K562 (cell line): ENCODE measurements at regions not wholly inside any gene's neighbourhood (a gene's known extent, or its start where the extent isn't known, plus 50 kb on each side); places are given as distances from the start of the nearest gene placed in this dataset.

Experiments used
- ATAC-seq: fragments of 200-7000 bp; cut with Tn5 transposase; 3 replicates; pipeline ENCODE4 v1.9.1; 2020; ENCODE audit warnings: moderate library complexity
- BruUV-seq: library from RNA; stranded (reverse); fragments of 400-500 nt; replicated peaks from 2 replicates; lab custom pipeline; 2021; lab: Mats Ljungman, UMichigan
- CTCF ChIA-PET: fragments of 300-600 bp; formaldehyde crosslinking; extraction: SDS; loops from one replicate; lab custom pipeline; 2021; ENCODE audit warnings: low intra/inter-chr PET ratio; lab: Yijun Ruan, JAX
- POLR2A ChIA-PET: fragments of 300-600, 350-650 bp; sonication (Branson Sonifier 250); formaldehyde crosslinking; extraction: SDS; loops from one replicate; lab custom pipeline; 2021; ENCODE audit warnings: antibody characterized with exemption, inconsistent platforms; lab: Yijun Ruan, JAX
- DNase-seq, 4 experiments: peaks; one replicate each; pipeline versions ENCODE4 v3.0.0 to v3.0.0-alpha.2; 2011 to 2018; ENCODE audit warnings: low spot score in 3 of 4, mixed read lengths in 3 of 4; ENCODE audit errors: extremely low read depth in 1 of 4
- FAIRE-seq: peaks from 2 replicates; lab custom pipeline; 2011; peaks lifted over from hg19 to GRCh38; lab: Jason Lieb, UNC
- H2AFZ ChIP-seq: 2 replicates; pipeline ENCODE4 v1.6.0; 2011; ENCODE audit warnings: low read depth, low read length, control low read depth, inconsistent platforms
- H3K27ac ChIP-seq: fragments of 200-600 bp; 3 replicates; pipeline ENCODE4 v1.8.0; 2011; ENCODE audit warnings: low read depth, mild to moderate bottlenecking, control low read depth, inconsistent platforms, low read length, moderate library complexity, mixed read lengths; ENCODE audit errors: extremely low read depth
- H3K27me3 ChIP-seq, 2 experiments: fragments of 300-600 bp in 1 of 2; 2 replicates in 1 of 2; 3 replicates in 1 of 2; pipeline versions ENCODE4 v1.6.0 to v1.8.0; 2011; ENCODE audit warnings: inconsistent platforms in 2 of 2, low read length in 2 of 2, mild to moderate bottlenecking in 1 of 2, mixed read lengths in 1 of 2, moderate library complexity in 1 of 2; ENCODE audit not compliant: control insufficient read depth in 2 of 2, insufficient read depth in 2 of 2
- H3K36me3 ChIP-seq: fragments of 300-600 bp; 3 replicates; pipeline ENCODE4 v1.8.0; 2011; ENCODE audit warnings: mild to moderate bottlenecking, low read length, inconsistent platforms; ENCODE audit not compliant: control insufficient read depth, insufficient read depth
- H3K4me1 ChIP-seq, 2 experiments: fragments of 200-600 bp in 1 of 2; replicated peaks in 1 of 2; 2 replicates in 1 of 2; 3 replicates in 1 of 2; pipeline versions ENCODE4 v1.5.1 to v1.8.0; 2011; ENCODE audit warnings: inconsistent platforms in 2 of 2, low read length in 2 of 2, mild to moderate bottlenecking in 1 of 2, mixed read lengths in 1 of 2, moderate library complexity in 1 of 2; ENCODE audit not compliant: control insufficient read depth in 2 of 2, insufficient read depth in 2 of 2
- H3K4me2 ChIP-seq: 2 replicates; pipeline ENCODE4 v1.6.1; 2011; ENCODE audit warnings: low read length, control low read depth, inconsistent platforms, mixed read lengths; ENCODE audit not compliant: insufficient read depth
- H3K4me3 ChIP-seq: fragments of 200-600 bp; sonication (generic), shearing (Covaris generic); 2 replicates; pipeline ENCODE4 v1.5.1; 2016; ENCODE audit warnings: control low read depth, inconsistent platforms
- H3K79me2 ChIP-seq: fragments of 200-600 bp; 3 replicates; pipeline ENCODE4 v1.8.0; 2011; ENCODE audit warnings: low read length, inconsistent platforms; ENCODE audit not compliant: control insufficient read depth, insufficient read depth
- H3K9ac ChIP-seq, 2 experiments: 2 replicates each; pipeline versions ENCODE4 v1.6.0 to v1.6.1; 2011; ENCODE audit warnings: low read depth in 2 of 2, low read length in 2 of 2, control low read depth in 1 of 2, inconsistent platforms in 1 of 2, mild to moderate bottlenecking in 1 of 2, mixed read lengths in 1 of 2; ENCODE audit not compliant: insufficient read depth in 1 of 2
- H3K9me1 ChIP-seq: one replicate; pipeline ENCODE4 v1.6.0; 2011; ENCODE audit warnings: inconsistent platforms, mild to moderate bottlenecking, low read length, moderate library complexity; ENCODE audit not compliant: control insufficient read depth, insufficient read depth
- H3K9me3 ChIP-seq: replicated peaks from 2 replicates; pipeline ENCODE4 v1.5.1; 2011; ENCODE audit warnings: low read depth, low read length, inconsistent platforms; ENCODE audit not compliant: control insufficient read depth, insufficient read depth
- H4K20me1 ChIP-seq: replicated peaks from 2 replicates; pipeline ENCODE4 v1.6.1; 2011; ENCODE audit warnings: low read length, inconsistent platforms, mixed read lengths; ENCODE audit not compliant: control insufficient read depth, insufficient read depth
- C11orf30 ChIP-seq: fragments of 450-650 bp; IDR thresholded peaks from 2 replicates; pipeline ENCODE4 v1.6.1; 2016; ENCODE audit warnings: low read depth, mild to moderate bottlenecking
- MAFG ChIP-seq: fragments of 450-650 bp; conservative IDR thresholded peaks from 2 replicates; pipeline ENCODE4 v1.6.1; 2016; ENCODE audit warnings: missing genetic modification characterization, missing compliant biosample characterization
- NFE2 ChIP-seq: IDR thresholded peaks from 2 replicates; pipeline ENCODE4 v1.6.1; 2014; ENCODE audit warnings: antibody characterized with exemption, low read depth
- TARDBP ChIP-seq: fragments of 450-650 bp; IDR thresholded peaks from 2 replicates; pipeline ENCODE4 v1.6.1; 2016
- ZNF316 ChIP-seq: fragments of 450-650 bp; IDR thresholded peaks from 2 replicates; pipeline ENCODE4 v1.6.1; 2016
- WGBS: fragments of 100-300 bp; shearing (Covaris generic); methylation state at CpG from one replicate; pipeline ENCODE4 v1.1.6; 2016; ENCODE audit warnings: low coverage, mixed read lengths; ENCODE audit not compliant: insufficient coverage; ENCODE audit errors: missing lambda C conversion rate; 5-methylcytosine and 5-hydroxymethylcytosine counted together
- in situ Hi-C: fragments of 300-500 bp; cut with MboI; formaldehyde crosslinking; loops from 4 replicates; pipeline ENCODE4 v1.15.0; 2018; ENCODE audit warnings: inconsistent platforms, mixed read lengths
- intact Hi-C: fragments of 100-400 bp; cut with micrococcal nuclease; formaldehyde crosslinking; loops from 2 replicates; pipeline ENCODE4 v1.14.2; 2022

DNA sequence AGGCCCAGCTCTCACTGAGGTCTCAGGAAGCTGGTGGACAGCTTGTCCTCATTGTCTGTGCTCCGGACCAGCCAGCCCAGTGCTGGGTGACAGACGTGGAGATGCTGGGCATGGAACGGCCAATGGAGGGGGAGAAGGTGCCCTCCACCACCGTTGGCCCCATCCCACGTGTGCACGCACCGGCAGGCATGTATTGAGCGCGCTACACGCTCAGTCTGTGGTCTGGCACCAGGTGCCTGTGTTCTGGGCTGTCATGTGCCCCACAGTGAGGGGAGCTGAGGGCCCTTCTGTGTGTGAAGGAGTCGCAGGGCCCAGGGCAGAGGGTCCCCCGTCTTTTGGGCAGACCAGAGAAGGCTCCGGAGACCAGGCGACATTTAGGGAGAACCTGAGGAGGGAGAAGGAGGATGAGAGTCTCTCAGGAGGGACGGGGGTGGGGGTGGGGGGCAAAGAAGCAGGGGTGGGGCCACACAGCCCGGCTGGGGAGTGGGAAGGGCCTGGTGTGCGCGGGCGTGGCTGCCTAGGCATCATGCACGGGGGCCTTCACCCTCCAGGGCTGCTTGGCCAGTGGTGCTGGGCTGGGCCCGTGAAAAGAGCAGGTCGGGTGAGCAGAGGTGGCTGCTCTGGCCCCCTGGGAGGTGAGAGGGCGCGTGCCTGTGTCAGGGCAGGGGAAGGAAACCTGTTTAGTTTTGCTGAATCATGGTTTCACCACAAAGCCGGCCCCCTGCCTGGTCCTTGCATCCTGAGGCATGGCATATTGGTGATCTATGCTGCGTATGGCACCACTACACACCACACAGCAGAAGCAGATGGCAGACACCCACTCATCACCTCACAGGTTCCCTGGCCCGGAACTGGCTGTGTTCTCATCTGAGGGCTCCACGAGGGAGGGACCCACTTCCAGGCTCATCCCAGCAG is 86.7 kb upstream of the TTC34 start:
- no peaks in the 10 kb centered on the region for H3K79me2 ChIP-seq
- H3K4me3 ChIP-seq, result no peak overlapping the region
- H4K20me1 ChIP-seq, result no peaks in the 10 kb centered on the region
- POLR2A ChIA-PET, result interaction anchor here (0.6 kb wide), 1 partner anchor 1642 kb away, joined by 3 read pairs; no protein-coding TSS in a partner anchor
- no peak overlapping the region for H3K27ac ChIP-seq
- no peak overlapping the region for H2AFZ ChIP-seq
- H3K9me1 ChIP-seq, result no peaks in the 10 kb centered on the region
- no peak overlapping the region for H3K9ac ChIP-seq
- no TSS peak for BruUV-seq
- intact Hi-C loops, result no loop called here
- H3K27me3 ChIP-seq, result peaks cover 9 to 41% of the 10 kb centered on the region in 2 experiments; a peak in 3 of 5 replicates
- WGBS, result 2% methylated on average over 22 of the region's 28 CpGs
- FAIRE-seq, result no peak
- in situ Hi-C loops, result no loop called here
- ATAC-seq, result peak; percentile 63
- peaks cover 0 to 12% of the 10 kb centered on the region in 2 experiments; a peak in 2 of 5 replicates for H3K4me1 ChIP-seq
- TF ChIP-seq TARDBP (no peak), MAFG (tag) (0 out of 2 replicates have a peak, but pooled peaks have one; percentile 33), ZNF316 (peak; percentile 76), NFE2 (peak; percentile 74), C11orf30 (peak; percentile 83)
- H3K9me3 ChIP-seq, result no peaks in the 10 kb centered on the region
- no peaks in the 10 kb centered on the region for H3K36me3 ChIP-seq
- H3K4me2 ChIP-seq, result no peak overlapping the region
- CTCF ChIA-PET, result no interaction called here
- peak in 3 of 4 experiments; percentile 30 to 40 (median 39) for DNase-seq
